Activated T-helper 1 cell treated with anti-CD3 and anti-CD28 coated beads, Interleukin-12 subunit alpha, Interleukin-12 subunit beta, Interleukin-2, Interleukin-4 antibody, amounts not matched to agents 30 ng/mL and 10 ng/mL and 1 ng/mL, durations not matched to agents 14 hours and 24 hours and 36 hours (primary cell): ENCODE measurements at regions not wholly inside any gene's neighbourhood (a gene's known extent, or its start where the extent isn't known, plus 50 kb on each side); places are given as distances from the start of the nearest gene placed in this dataset.
A peak's percentile ranks its signal among the peaks of the same experiment; 100 is the strongest.

Source experiments
- DNase-seq: peaks from one replicate; pipeline ENCODE4 v3.0.0; 2021; ENCODE audit warnings: low spot score
- H3K27ac Mint-ChIP-seq: one replicate; pipeline ENCODE4 v1.8.0; 2021; ENCODE audit warnings: mild to moderate bottlenecking, mixed read lengths
- H3K27me3 Mint-ChIP-seq: one replicate; pipeline ENCODE4 v1.8.0; 2022; ENCODE audit warnings: mild to moderate bottlenecking, moderate library complexity, mixed read lengths; ENCODE audit not compliant: insufficient read depth
- H3K36me3 Mint-ChIP-seq: one replicate; pipeline ENCODE4 v1.8.0; 2021; ENCODE audit warnings: low read depth, mixed read lengths
- H3K4me1 Mint-ChIP-seq: one replicate; pipeline ENCODE4 v1.8.0; 2021; ENCODE audit warnings: low read depth, mixed read lengths
- H3K4me3 Mint-ChIP-seq: one replicate; pipeline ENCODE4 v1.8.0; 2021; ENCODE audit warnings: mild to moderate bottlenecking, moderate library complexity, mixed read lengths
- H3K9me3 Mint-ChIP-seq: one replicate; pipeline ENCODE4 v1.8.0; 2021; ENCODE audit warnings: mixed read lengths
- intact Hi-C: fragments of 100-400 bp; cut with micrococcal nuclease; formaldehyde crosslinking; loops from one replicate; pipeline ENCODE4 v1.15.1; 2024

GRCh38 chr6:85396159-85396808 lies 53.6 kb upstream of the NT5E start:
- Mint-ChIP-seq H3K27me3 (no peaks in the 10 kb centered on the region), H3K4me1 (no peaks in the 10 kb centered on the region)

GRCh38 chr6:85395746-85396145 lies 54.1 kb upstream of the NT5E start:
- H3K4me1 Mint-ChIP-seq = no peaks in the 10 kb centered on the region
- no peak overlapping the region for H3K27ac Mint-ChIP-seq
- intact Hi-C loops = no loop called here
- no peak overlapping the region for H3K4me3 Mint-ChIP-seq
- DNase-seq = no peak
- H3K9me3 Mint-ChIP-seq = peaks cover 19% of the 10 kb centered on the region
- no peaks in the 10 kb centered on the region for H3K36me3 Mint-ChIP-seq
- H3K27me3 Mint-ChIP-seq = no peaks in the 10 kb centered on the region

More at GRCh38 chr6:85396159-85396808, 53.6 kb upstream of the NT5E start:
- Mint-ChIP-seq H3K4me3 (no peak overlapping the region), H3K27ac (no peak overlapping the region), H3K36me3 (no peaks in the 10 kb centered on the region), H3K9me3 (peaks cover 19% of the 10 kb centered on the region)
- DNase-seq = no peak
- intact Hi-C loops = no loop called here

DNA sequence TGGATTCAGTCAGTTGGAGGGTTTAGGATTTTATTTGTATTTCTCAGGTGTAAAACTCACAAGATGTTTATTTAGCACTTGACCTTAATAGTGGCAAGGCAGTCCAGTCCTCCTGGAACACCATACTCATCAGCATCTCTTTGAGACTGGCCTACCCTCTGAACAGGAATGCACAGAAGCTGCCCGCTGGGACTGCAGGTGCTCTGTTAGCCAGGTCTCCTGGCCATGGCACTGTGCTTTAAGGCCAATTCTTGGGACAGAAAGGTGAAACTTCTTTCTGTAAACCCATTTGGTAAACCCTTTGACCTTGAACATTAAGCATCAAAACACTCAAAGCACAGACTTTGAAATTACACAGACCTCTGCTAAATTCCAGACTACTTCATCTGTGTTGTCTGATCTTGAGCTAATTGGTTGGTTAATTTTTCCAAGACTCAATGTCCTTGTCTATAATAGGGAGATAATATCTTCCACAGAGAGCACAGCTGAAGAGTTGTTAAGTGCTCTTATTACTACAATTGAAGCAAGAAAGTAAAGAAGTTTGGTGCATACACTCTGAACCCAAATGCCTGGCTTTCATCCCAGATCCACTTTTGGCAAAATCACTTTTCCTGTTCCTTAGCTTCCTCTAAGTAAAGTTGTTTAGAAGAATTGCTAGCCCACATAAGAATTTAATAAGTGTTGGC lies 54.9 kb upstream of the NT5E start:
- Mint-ChIP-seq H3K9me3 (peaks cover 19% of the 10 kb centered on the region), H3K36me3 (no peaks in the 10 kb centered on the region), H3K4me1 (peaks cover 3% of the 10 kb centered on the region), H3K27me3 (no peaks in the 10 kb centered on the region), H3K4me3 (no peak overlapping the region), H3K27ac (no peak overlapping the region)
- no peak for DNase-seq
- intact Hi-C loops = no loop called here

GRCh38 chr6:85394199-85394598 lies 55.7 kb upstream of the NT5E start:
- H3K36me3 Mint-ChIP-seq = no peaks in the 10 kb centered on the region
- no peaks in the 10 kb centered on the region for H3K27me3 Mint-ChIP-seq
- no peak for DNase-seq
- intact Hi-C loops = no loop called here
- peaks cover 11% of the 10 kb centered on the region for H3K4me1 Mint-ChIP-seq
- H3K27ac Mint-ChIP-seq = no peak overlapping the region
- H3K9me3 Mint-ChIP-seq = peaks cover 19% of the 10 kb centered on the region
- H3K4me3 Mint-ChIP-seq = no peak overlapping the region

GRCh38 chr6:85392379-85392778 lies 57.5 kb upstream of the NT5E start:
- Mint-ChIP-seq H3K4me1 (peaks cover 23% of the 10 kb centered on the region), H3K27ac (no peak overlapping the region), H3K9me3 (peaks cover 21% of the 10 kb centered on the region), H3K36me3 (no peaks in the 10 kb centered on the region), H3K27me3 (peaks cover 3% of the 10 kb centered on the region), H3K4me3 (no peak overlapping the region)
- DNase-seq = no peak
- intact Hi-C loops = no loop called here

DNA sequence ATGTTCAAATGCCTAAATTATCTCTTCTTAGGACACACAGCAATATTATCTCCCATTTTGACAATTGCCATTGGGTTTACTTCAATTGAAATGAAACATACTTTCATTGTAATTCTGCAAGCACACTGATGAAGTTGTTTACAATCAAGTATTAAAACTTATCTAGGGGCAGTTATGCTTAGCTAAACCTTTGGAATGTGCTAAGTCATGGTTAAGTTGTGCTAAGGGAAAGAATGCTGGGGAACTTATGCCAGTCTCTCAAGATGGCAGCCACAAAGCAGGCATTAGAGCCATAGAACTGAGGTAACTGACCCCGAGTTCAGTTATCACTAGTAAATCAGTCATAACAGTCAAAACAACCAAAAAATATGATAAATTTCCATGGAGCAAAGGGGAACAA lies 59.1 kb upstream of the NT5E start:
- H3K9me3 Mint-ChIP-seq = peaks cover 11% of the 10 kb centered on the region

GRCh38 chr6:85390105-85390728 lies 59.7 kb upstream of the NT5E start:
- H3K9me3 Mint-ChIP-seq = peaks cover 11% of the 10 kb centered on the region
- peaks cover 5% of the 10 kb centered on the region for H3K27me3 Mint-ChIP-seq
- intact Hi-C loops = no loop called here
- no peak overlapping the region for H3K4me3 Mint-ChIP-seq
- DNase-seq = no peak
- peaks cover 31% of the 10 kb centered on the region for H3K4me1 Mint-ChIP-seq
- peaks cover 1% of the 10 kb centered on the region for H3K36me3 Mint-ChIP-seq
- no peak overlapping the region for H3K27ac Mint-ChIP-seq

More for the DNA sequence above, 59.1 kb upstream of the NT5E start:
- peaks cover 26% of the 10 kb centered on the region for H3K4me1 Mint-ChIP-seq
- peaks cover 1% of the 10 kb centered on the region for H3K36me3 Mint-ChIP-seq
- intact Hi-C loops = no loop called here
- peaks cover 3% of the 10 kb centered on the region for H3K27me3 Mint-ChIP-seq
- no peak overlapping the region for H3K4me3 Mint-ChIP-seq
- H3K27ac Mint-ChIP-seq = no peak overlapping the region
- no peak for DNase-seq

- H3K27ac Mint-ChIP-seq = peak overlapping the region; percentile 36
- DNase-seq = no peak
- intact Hi-C loops = loop anchor here (1.0 to 2.0 kb wide), 3 partner anchors 28 to 94 kb away; no protein-coding TSS in a partner anchor
Measured at GRCh38 chr6:85389151-85389797, 60.6 kb upstream of the NT5E start.

GRCh38 chr6:85388531-85388930 lies 61.4 kb upstream of the NT5E start:
- intact Hi-C loops = loop anchor here (2.0 kb wide), 1 partner anchor 28 kb away; no protein-coding TSS in a partner anchor
- Mint-ChIP-seq H3K9me3 (peaks cover 11% of the 10 kb centered on the region), H3K27me3 (peaks cover 5% of the 10 kb centered on the region), H3K4me3 (no peak overlapping the region), H3K36me3 (peaks cover 1% of the 10 kb centered on the region), H3K4me1 (peaks cover 34% of the 10 kb centered on the region), H3K27ac (no peak overlapping the region)
- DNase-seq = no peak

More at GRCh38 chr6:85389151-85389797, 60.6 kb upstream of the NT5E start:
- Mint-ChIP-seq H3K36me3 (peaks cover 1% of the 10 kb centered on the region), H3K4me1 (peaks cover 34% of the 10 kb centered on the region), H3K4me3 (peak overlapping the region; percentile 3), H3K27me3 (peaks cover 5% of the 10 kb centered on the region), H3K9me3 (peaks cover 11% of the 10 kb centered on the region)

DNA sequence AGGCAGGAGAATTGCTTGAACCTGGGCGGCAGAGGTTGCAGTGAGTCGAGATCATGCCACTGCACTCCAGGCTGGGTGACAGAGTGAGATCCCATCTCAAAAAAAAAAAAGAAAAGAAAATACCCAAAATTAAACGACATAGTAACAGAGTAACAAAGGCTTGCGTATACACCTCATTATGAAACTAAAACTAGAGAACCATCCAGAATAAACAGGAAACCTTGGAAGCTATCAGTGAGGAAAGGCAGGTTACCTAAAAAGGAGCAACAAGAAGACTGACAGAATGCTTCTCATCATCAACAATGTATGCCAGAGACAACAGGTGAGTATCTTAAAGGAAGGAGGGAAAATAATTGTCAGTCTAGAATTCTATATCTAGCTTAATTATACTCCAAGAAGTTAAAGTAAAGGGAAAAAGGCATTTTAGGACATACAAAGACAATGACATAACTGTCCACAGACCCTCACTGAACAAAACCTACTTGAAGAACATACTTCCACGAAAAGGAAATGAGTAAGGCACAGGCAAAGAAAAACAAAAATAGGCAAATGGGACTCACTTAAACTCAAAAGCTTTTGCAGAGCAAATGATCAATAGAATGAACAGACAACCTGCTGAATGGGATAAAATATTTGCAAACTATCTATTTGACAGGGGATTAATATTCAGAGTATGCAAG lies 64.1 kb upstream of the NT5E start:
- H3K9me3 Mint-ChIP-seq = peaks cover 7% of the 10 kb centered on the region
- no peak overlapping the region for H3K27ac Mint-ChIP-seq
- peaks cover 5% of the 10 kb centered on the region for H3K27me3 Mint-ChIP-seq
- no peak for DNase-seq
- peaks cover 34% of the 10 kb centered on the region for H3K4me1 Mint-ChIP-seq
- H3K36me3 Mint-ChIP-seq = peaks cover 1% of the 10 kb centered on the region
- intact Hi-C loops = no loop called here
- no peak overlapping the region for H3K4me3 Mint-ChIP-seq

DNA sequence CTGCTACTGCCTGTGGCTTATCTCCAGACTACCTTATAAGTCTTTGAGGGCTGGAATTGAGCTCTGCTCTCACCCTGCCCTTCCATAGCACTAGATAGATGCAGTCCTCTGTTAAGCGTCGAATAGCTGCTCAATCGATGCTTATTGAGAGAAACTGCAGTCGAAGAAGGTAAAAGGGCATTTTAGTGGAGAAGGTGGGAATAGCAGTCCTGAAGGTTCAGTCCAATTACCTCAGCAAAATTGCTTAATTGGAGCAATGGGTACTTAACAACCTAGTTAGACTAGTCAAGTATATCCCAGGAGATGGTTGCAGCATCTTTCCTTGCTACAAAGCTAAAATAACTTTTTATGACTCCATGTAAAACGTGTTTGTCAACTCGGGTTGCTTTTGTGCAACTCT lies 66.8 kb upstream of the NT5E start:
- intact Hi-C loops = no loop called here
- Mint-ChIP-seq H3K4me3 (no peak overlapping the region), H3K4me1 (peaks cover 13% of the 10 kb centered on the region), H3K9me3 (peaks cover 14% of the 10 kb centered on the region), H3K27me3 (peaks cover 6% of the 10 kb centered on the region), H3K27ac (no peak overlapping the region), H3K36me3 (peaks cover 1% of the 10 kb centered on the region)
- no peak for DNase-seq

DNA sequence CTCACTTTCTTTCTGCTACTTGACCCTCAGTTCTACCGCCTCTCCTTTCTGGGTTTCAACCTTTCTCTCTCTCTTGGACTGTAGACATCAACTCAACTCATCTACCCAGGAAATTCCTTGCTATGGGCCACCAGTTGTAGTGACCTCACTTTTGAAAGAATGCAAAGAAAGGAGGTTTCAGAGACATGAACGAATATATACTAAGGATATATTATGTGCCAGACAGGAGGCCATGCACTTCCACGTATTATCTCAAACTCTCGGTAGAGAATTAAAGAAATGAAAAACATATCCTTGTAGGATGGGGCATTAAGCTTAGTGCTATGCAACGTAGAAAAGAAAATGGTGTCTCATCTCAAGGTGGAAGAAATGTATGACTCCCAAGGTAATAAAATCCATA lies 67.3 kb upstream of the NT5E start:
- no peak overlapping the region for H3K4me3 Mint-ChIP-seq
- peaks cover 6% of the 10 kb centered on the region for H3K27me3 Mint-ChIP-seq
- no peak for DNase-seq
- H3K9me3 Mint-ChIP-seq = peaks cover 12% of the 10 kb centered on the region
- peaks cover 1% of the 10 kb centered on the region for H3K36me3 Mint-ChIP-seq
- no peak overlapping the region for H3K27ac Mint-ChIP-seq
- H3K4me1 Mint-ChIP-seq = peaks cover 11% of the 10 kb centered on the region
- intact Hi-C loops = no loop called here
